ENCODE measurements at regions not wholly inside any gene's neighbourhood (a gene's known extent, or its start where the extent isn't known, plus 50 kb on each side); places are given as distances from the start of the nearest gene placed in this dataset.

GRCh38 chr4:128670513-128670912 lies 139.0 kb upstream of the JADE1 start:
- H3K4me3 ChIP-seq (ENCODE audit: control insufficient read depth, low read depth, low read length) = no peak overlapping the region
- no peak for TF ChIP-seq CTCF (IDR thresholded peaks at IDR 0.05; ENCODE audit: control insufficient read depth, insufficient read depth, low read depth, low read length, missing control alignments)

DNA sequence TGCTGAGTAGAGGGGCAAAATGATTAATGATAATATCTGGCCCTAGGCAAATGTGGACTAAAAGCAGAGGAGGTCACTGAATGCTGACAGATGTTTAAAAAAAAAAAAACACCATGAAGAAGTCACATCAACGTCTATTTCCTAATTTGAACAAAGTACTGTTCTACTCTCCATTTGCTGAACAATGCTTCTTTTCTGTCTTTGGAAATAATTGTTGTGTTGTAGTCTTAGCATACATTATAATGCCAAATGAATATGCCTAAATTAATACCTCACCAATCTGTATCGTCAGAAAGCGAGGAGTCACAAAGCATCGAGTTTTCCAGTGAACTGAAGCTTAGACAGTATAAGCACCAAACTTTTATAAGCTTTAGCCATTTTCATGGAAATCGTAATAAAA lies 140.9 kb upstream of the JADE1 start:
- H3K4me3 ChIP-seq (ENCODE audit: control insufficient read depth, low read depth, low read length) = no peak overlapping the region
- TF ChIP-seq CTCF (IDR thresholded peaks at IDR 0.05; ENCODE audit: control insufficient read depth, insufficient read depth, low read depth, low read length, missing control alignments) = no peak
- no peak for DNase-seq (ENCODE audit: low read depth)

More at GRCh38 chr4:128670513-128670912, 139.0 kb upstream of the JADE1 start:
- DNase-seq (ENCODE audit: low read depth) = no peak

- TF ChIP-seq CTCF (IDR thresholded peaks at IDR 0.05; ENCODE audit: control insufficient read depth, insufficient read depth, low read depth, low read length, missing control alignments) = no peak
- no peak overlapping the region for H3K4me3 ChIP-seq (ENCODE audit: control insufficient read depth, low read depth, low read length)
- DNase-seq (ENCODE audit: low read depth) = no peak
Observed at GRCh38 chr4:128665514-128665913, 144.0 kb upstream of the JADE1 start.

GRCh38 chr4:128663325-128663724 lies 146.2 kb upstream of the JADE1 start:
- TF ChIP-seq CTCF (IDR thresholded peaks at IDR 0.05; ENCODE audit: control insufficient read depth, insufficient read depth, low read depth, low read length, missing control alignments) = no peak
- DNase-seq (ENCODE audit: low read depth) = no peak
- no peak overlapping the region for H3K4me3 ChIP-seq (ENCODE audit: control insufficient read depth, low read depth, low read length)

GRCh38 chr4:128661479-128661878 lies 148.0 kb upstream of the JADE1 start:
- DNase-seq (ENCODE audit: low read depth) = no peak
- TF ChIP-seq CTCF (IDR thresholded peaks at IDR 0.05; ENCODE audit: control insufficient read depth, insufficient read depth, low read depth, low read length, missing control alignments) = no peak
- no peak overlapping the region for H3K4me3 ChIP-seq (ENCODE audit: control insufficient read depth, low read depth, low read length)

GRCh38 chr4:128660361-128661215 lies 148.9 kb upstream of the JADE1 start:
- DNase-seq (ENCODE audit: low read depth) = peak; percentile 43
- TF ChIP-seq CTCF (IDR thresholded peaks at IDR 0.05; ENCODE audit: control insufficient read depth, insufficient read depth, low read depth, low read length, missing control alignments) = no peak
- H3K4me3 ChIP-seq (ENCODE audit: control insufficient read depth, low read depth, low read length) = no peak overlapping the region

All from AG09309 (cell line).